Esophagus squamous epithelium (tissue), 4 donors: ENCODE measurements at regions not wholly inside any gene's neighbourhood (a gene's known extent, or its start where the extent isn't known, plus 50 kb on each side); places are given as distances from the start of the nearest gene placed in this dataset.

Source experiments
- CTCF ChIP-seq, 6 experiments: fragments of 450-650 bp in 4 of 6; fragments of 200-600 bp in 2 of 6; sonication (generic) in 2 of 6; IDR thresholded peaks; one replicate each; pipeline ENCODE4 v1.5.1; 2016 to 2019; ENCODE audit warnings: antibody characterized with exemption in 6 of 6, mild to moderate bottlenecking in 4 of 6, moderate library complexity in 4 of 6
- POLR2A ChIP-seq, 4 donors: fragments of 450-650 bp; IDR thresholded peaks; one replicate each; pipeline ENCODE4 v1.6.1; 2017; ENCODE audit warnings: antibody characterized with exemption in 4 of 4, mild to moderate bottlenecking in 4 of 4, moderate library complexity in 3 of 4

GRCh38 chr12:75782069-75782581 is 249.5 kb downstream of the PHLDA1 start:
- TF ChIP-seq CTCF (IDR thresholded peaks at IDR 0.05) (no peak), POLR2A (IDR thresholded peaks at IDR 0.05) (no peak)
